NCI-H2081 (cell line): ENCODE measurements at regions not wholly inside any gene's neighbourhood (a gene's known extent, or its start where the extent isn't known, plus 50 kb on each side); places are given as distances from the start of the nearest gene placed in this dataset.
"Not testable (repeated sequence)": the region's sequence is repeated elsewhere in the genome, so short reads cannot be mapped to it uniquely, and the experiment has no call there.

ENCODE experiments used
- DNase-seq, 2 experiments: peaks; one replicate each; lab custom pipeline; 2025; lab: John Stamatoyannopoulos, UW

GRCh38 chr2:52387937-52388590 is 1356.1 kb upstream of the NRXN1 start:
- DNase-seq, result no peak

DNA sequence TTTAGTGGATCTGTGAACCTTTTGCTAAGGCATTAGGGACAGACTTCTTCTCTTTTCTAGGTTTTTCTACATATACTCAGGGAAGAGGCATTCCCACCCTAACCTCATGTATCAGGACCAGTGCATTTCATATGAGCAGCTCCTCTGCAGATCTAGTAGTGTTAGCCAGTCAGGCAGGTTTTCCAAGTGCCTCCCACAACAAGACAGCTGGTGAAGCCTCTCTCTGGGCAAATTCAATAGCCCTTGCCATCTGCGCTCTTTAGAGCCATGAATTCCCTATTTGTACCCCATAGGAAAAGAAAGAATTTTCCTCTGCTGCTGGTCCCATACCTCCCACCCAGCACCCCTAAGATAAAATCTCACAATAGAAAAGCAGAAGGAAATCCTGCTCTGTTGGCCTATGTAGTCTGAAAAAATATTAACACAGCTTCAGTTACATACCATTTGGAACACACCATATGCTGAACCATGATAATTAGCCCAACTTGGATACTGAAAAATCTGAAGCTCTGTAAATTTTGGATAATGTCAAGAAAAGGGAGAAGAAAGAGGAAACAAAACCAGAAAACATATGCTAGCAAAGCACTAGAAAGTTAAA is 1354.6 kb upstream of the NRXN1 start:
- no peak for DNase-seq

DNA sequence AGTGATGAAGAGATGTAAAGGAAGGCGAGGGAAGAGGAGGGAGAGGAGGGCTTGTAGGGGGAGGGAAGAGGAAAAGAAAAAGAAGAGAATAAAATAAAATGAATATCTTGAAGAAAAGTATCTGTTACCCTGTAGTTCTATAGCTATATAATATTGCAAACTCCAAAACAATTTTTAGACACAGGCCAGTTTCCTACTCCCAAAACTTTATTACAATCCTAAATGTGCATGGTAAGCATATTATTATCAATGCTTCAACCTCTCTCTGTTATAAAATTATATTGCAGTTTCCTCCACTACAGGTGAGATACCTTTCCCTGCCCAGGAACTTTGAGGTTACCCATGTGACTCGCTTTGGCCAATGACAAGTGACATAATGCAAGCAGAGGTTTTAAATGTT is 1351.6 kb upstream of the NRXN1 start:
- DNase-seq, result no peak

DNA sequence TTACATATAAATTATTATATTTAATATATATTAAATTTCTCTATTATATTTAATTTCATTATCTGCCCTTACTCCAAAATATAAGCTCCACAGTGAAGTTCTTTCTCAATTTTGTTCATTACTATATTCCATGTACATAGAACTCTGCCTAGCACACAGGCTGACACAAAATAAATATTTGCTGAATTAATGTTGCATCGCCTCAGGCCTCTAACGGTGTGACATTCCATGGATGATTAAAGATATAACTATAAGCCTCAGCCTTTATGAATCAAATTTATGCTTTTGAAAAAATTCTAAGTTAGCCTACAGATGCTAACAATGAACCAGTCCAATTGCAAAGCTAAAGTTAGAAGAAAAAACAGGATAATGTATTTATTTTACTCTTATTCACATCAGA is 1337.2 kb upstream of the NRXN1 start:
- DNase-seq, result peak in 1 of 2 experiments; percentile 16

DNA sequence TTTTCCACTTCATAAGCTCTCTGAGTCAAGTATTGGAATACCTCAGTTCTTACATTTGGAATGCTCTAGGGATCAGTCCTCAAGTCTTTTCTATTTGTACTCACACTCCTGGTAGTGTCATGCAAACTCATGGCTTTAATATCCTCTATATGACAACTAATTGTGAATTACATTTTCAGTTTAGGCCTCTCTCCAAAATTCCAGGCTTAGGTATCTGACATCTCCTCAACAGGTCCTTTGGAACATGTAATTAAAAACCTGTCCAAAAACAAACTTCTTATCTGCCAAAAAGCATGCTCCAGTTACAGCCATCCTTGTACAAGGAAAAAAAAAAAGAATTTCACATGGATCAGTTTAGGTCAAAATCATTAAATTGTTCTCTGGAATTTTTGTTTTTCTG is 1336.2 kb upstream of the NRXN1 start:
- no peak for DNase-seq

GRCh38 chr2:52365946-52366345 is 1334.0 kb upstream of the NRXN1 start:
- DNase-seq, result no peak

DNA sequence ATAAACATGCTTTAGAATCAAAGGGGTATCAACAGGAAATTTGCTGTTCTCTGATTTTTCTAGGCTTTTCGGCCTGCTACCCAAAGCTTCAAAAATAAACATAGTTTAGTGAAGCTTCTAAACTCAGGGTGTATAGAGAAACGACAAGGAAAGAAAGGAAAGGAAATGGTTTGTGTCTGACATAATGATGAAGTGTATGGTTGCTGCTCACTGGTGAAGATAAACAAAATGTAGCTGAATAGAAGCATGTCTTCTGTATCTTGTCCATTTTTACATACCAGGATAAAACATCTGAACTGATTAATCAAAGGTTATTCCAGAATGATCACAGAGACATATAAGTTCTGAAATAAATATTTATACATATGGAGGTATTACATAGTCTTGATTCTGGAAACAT is 1324.6 kb upstream of the NRXN1 start:
- no peak for DNase-seq

DNA sequence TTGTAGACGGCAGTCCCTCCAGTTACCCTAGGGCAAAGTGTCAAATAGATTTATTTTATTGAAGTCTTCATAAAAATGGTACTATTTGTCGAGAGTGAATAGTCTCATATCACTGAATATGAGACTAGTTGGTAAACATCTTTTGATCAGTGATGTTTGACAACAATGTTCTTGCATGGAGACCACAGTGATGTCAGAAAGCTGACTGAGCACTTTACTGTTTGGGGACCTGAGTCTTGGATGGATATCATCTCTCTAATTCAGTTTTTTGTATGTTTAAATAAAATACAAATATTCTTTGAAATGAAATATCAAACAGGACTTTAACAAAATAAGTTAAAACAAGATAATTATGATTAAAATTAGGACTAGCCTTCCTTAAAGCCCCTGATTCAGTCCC is 1315.4 kb upstream of the NRXN1 start:
- no peak for DNase-seq

DNA sequence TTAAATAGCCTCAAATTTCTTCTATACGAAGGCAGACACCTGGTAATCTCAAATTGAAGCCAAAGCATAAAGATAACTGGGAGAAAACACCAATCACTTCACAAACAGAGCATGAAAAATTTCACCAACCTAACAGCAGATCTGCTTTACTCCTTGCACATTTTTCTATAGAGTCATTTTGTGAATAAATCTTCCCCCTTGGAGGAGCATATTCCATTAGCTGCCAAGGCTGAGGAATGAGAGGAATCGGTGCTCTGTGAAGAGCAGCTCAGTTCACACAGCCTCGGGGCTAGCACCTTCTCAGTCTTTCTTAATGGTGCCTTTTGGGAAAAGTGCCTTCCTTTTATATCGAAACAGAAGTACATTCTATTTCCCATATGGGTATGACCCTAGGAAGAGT is 1313.7 kb upstream of the NRXN1 start:
- DNase-seq, result no peak

DNA sequence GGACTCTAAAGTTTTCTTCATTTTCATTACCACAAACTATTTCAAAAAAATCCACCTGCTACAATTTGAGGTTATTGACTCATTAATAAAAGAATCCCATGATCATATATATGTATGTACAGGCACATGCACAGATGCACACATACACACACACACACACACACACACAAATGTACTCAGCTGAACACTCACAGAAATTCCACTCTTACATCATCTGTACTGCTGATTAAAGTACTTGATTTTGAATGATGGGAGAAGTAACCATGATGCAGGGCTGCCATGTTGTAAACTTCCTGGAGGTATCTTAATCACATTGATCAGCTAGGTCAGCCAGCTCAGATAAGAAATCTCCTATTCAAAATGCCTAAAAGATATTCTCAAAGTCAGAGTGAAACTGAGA is 1313.2 kb upstream of the NRXN1 start:
- no peak for DNase-seq

- DNase-seq, result no peak
These were observed 1311.9 kb upstream of the NRXN1 start for GRCh38 chr2:52343706-52344266.

DNA sequence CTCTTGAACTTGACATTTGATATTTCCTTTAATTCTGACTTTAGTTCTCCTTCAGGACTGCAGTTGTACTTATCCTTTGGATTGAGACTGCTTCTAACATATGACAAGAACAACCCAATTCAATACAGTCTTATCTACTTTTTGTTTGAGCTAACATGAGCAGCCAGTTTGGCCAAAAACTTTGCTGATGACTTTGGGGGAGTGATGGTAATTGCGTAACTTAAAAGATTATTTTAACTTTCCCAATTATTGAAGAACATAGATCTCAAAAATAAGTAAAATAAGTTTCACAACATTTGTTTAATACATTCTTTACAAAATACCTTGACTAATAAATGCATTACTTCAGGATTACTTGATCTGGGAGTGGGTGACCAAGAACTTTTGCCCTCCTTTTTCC is 1311.1 kb upstream of the NRXN1 start:
- no peak for DNase-seq

GRCh38 chr2:52342458-52342857 is 1310.5 kb upstream of the NRXN1 start:
- DNase-seq, result no peak

DNA sequence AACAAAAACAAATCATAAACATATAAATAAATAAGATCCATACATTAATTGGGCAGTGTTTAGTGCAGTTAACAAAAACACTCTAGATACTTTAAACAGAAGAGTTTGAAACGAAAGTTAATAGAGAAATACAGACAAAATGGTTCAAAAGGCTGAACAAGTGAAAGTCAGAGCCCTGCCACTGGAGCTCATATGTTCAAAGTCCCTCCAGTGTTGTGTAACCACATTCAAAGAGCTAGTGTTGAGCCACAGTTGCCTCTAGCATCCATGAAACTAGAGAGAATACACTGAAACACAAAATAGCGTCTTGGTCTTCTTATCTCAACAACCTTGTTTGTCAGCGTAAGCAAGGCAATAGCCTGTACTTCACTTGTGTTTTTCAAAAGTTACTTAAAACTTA is 1309.8 kb upstream of the NRXN1 start:
- no peak for DNase-seq

GRCh38 chr2:52340171-52340570 is 1308.2 kb upstream of the NRXN1 start:
- no peak for DNase-seq

DNA sequence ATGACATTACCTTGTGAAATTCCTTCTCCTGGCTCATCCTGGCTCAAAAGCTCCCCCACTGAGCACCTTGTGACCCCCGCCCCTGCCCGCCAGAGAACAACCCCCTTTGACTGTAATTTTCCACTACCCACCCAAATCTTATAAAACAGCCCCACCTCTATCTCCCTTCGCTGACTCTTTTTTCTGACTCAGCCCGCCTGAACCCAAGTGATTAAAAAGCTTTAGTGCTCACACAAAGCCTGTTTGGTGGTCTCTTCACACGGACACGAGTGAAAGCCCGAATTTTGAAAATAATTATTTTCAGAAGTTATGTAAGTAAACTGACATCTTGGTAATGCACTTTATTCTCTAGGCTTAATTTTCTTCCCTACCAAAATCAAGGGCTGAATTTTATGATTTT is 1305.9 kb upstream of the NRXN1 start:
- DNase-seq, result not testable (repeated sequence)

DNA sequence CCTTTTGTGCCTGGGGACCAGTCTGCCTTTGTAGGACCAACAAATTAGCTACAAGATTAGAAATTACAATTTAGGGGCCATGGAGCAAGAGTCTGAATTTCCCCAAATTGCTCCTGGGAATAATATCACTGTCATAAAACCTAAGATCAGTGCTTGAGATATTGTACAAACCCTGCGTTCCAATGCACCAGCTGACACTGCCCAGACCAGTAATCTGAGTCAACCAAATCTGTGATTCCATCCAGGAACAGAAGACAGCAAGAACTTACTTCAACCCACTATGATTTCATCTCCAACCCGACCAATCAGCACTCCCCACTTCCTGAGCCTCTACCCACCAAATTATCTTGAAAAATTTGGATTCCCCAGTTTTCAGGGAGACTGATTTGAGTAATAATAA is 1305.0 kb upstream of the NRXN1 start:
- DNase-seq, result no peak

DNA sequence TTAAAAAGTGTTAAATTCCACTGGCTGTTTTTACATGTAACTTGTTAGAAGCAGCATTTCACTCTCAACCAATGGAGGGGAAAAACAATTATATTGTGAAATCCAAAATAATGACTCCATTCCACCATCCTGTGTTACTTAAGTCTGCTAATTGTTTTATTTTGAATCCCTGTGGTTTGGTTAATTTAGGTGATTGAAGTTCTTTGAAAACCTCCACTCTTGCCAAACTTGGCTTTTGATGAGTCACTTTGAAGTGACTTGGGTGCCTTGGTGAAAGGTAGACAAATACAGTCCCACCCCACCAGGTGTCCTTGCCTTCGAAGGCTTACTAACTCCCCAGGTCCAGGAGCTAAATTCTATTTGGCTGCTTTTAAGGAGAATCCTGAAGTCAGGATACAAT is 1303.8 kb upstream of the NRXN1 start:
- DNase-seq, result no peak

- DNase-seq, result no peak
These were observed 1302.3 kb upstream of the NRXN1 start for GRCh38 chr2:52334185-52334584.

GRCh38 chr2:52327641-52328040 is 1295.7 kb upstream of the NRXN1 start:
- no peak for DNase-seq

GRCh38 chr2:52314231-52314630 is 1282.3 kb upstream of the NRXN1 start:
- DNase-seq, result no peak

DNA sequence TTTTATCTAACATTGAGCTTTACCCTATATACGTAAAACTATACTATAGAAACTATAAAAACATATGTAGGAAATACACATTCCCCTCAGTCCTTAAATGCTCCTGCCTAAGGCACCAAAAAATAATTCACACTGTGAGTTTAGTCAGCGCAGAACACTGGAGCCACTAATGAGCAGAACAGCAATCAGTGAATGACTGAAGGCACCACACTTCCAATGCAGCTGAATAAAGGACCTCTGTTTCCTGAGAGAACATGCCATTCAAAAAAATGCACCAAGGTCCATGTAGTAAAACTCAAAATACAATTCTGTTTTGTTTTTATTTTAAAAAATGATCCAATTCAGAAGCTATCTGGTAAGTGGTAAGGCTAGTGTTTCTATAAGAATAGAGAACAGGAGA is 1280.6 kb upstream of the NRXN1 start:
- DNase-seq, result no peak

GRCh38 chr2:52311862-52312261 is 1279.9 kb upstream of the NRXN1 start:
- no peak for DNase-seq

- DNase-seq, result no peak
These were observed 1276.2 kb upstream of the NRXN1 start for GRCh38 chr2:52308156-52308555.
